ENCODE measurements at regions not wholly inside any gene's neighbourhood (a gene's known extent, or its start where the extent isn't known, plus 50 kb on each side); places are given as distances from the start of the nearest gene placed in this dataset.

- WGBS, result 94% methylated on average over 7 of the region's 7 CpGs
Measured at GRCh38 chr15:70345251-70346019, 247.7 kb upstream of the TLE3 start.

DNA sequence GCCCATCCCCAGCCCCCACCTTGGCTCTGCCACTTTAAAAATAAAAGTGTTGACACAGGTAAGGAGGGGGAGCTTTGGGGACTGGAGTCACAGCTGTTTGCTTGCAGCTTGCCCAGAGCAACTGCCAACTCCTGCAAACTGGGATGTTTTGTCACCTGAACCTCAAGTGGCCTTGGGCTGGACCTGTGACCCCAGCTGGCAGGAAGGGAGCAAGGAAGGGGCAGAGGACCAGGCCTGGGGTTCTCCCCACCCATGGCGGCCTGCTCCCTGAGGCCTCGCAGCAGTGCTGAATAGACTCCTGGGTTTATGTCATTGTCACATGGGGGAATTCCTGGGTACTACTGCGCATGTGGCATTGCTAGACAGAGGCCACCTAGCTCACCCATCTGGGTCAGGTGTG lies 246.9 kb upstream of the TLE3 start:
- Histone ChIP-seq H3K9ac (ENCODE audit: low read depth, low read length) (no peak overlapping the region), H3K36me3 (ENCODE audit: insufficient read depth, low read length) (no peaks in the 10 kb centered on the region), H3K4me1 (ENCODE audit: insufficient read depth, low read length) (no peaks in the 10 kb centered on the region), H3K9me3 (ENCODE audit: insufficient read depth, low read depth, low read length) (no peaks in the 10 kb centered on the region), H3K27ac (ENCODE audit: low read depth, low read length) (no peak overlapping the region), H3K4me3 (ENCODE audit: low read length) (no peak overlapping the region), H3K27me3 (ENCODE audit: insufficient read depth, low read length) (no peaks in the 10 kb centered on the region)
- 91% methylated on average over 3 of the region's 3 CpGs for WGBS

More at GRCh38 chr15:70345251-70346019, 247.7 kb upstream of the TLE3 start:
- no peaks in the 10 kb centered on the region for H3K36me3 ChIP-seq (ENCODE audit: insufficient read depth, low read length)
- no peak overlapping the region for H3K9ac ChIP-seq (ENCODE audit: low read depth, low read length)
- H3K4me1 ChIP-seq (ENCODE audit: insufficient read depth, low read length), result no peaks in the 10 kb centered on the region
- H3K4me3 ChIP-seq (ENCODE audit: low read length), result no peak overlapping the region
- H3K27ac ChIP-seq (ENCODE audit: low read depth, low read length), result no peak overlapping the region
- no peaks in the 10 kb centered on the region for H3K9me3 ChIP-seq (ENCODE audit: insufficient read depth, low read depth, low read length)
- H3K27me3 ChIP-seq (ENCODE audit: insufficient read depth, low read length), result no peaks in the 10 kb centered on the region

DNA sequence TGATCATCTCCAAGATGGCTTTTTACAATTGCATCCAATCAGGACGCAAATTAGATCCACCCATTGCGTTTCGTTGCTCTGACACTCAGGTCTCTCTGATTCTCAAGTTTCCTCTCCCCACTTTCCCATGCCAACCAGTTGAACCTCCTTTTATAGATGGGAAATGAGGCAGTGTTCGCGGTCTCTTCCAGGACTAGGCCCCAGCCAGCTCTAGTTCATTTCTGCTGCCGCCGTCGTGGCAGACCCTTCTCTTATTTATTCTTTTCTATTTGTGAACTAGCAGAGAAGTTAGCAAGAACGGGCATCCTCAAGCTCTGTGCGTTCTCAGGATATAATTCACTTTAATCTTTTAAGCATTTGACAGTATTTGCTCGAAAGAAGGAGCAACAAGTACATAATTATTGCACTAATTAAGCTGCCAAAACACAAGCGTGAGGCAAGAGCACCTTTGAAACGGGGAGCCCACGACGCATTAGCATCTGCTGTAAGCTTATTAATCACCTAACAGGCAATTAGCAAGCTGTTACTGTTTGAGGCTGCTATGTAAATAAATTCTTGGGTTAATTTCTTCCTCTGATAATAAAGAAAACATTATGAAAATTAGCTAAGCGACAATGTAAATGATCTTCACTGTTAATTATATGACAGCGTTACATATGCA lies 246.4 kb upstream of the TLE3 start:
- H3K27me3 ChIP-seq (ENCODE audit: insufficient read depth, low read length), result no peaks in the 10 kb centered on the region

DNA sequence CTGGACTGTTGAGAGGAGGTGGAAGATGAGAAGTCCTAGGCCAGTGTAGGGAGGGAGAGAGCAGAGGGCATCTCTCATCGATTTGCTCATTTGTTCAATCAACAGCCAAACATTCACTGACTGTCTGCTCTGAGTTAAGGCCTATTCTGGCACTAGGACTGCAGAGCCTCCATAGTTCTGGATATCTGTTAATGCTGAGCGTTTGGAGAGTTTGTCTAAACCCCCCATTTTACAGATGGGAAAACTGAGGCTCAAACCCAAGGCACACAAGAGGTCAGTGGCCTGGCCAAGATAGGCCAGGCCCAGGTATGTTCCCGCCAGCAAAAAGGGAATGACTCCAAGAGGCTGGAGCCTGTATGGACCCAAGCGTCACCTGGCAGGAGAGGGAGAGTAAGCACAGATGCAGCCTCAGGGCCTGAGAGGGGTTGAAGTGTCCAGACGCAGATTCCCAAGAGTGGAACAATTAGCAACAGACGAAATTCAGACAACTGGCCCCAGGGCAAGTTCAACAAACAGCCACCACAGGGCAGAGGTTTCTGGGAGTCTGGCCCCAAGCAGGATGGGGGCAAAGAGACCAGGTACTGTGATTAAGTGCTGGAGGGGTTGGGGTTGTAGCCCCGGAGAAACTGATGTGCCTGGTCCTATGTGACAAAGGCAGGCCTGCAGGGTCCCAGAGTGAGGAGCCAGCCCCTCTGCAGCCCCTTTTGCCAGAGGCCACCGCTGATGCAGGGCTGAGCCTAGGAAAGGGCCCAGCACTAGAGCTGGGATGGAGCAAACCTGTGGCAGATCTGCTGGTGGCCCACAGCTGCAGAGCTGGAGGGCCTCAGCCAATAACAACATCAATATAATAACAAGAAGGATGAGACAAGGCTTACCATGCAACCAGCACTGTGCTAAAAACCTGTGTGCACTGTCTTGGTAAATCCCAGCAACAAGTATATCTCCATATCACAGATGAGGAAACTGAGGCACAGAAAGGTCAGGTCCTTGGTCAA lies 245.1 kb upstream of the TLE3 start:
- H3K36me3 ChIP-seq (ENCODE audit: insufficient read depth, low read length), result no peaks in the 10 kb centered on the region
- no peaks in the 10 kb centered on the region for H3K4me1 ChIP-seq (ENCODE audit: insufficient read depth, low read length)
- H3K27ac ChIP-seq (ENCODE audit: low read depth, low read length), result no peak overlapping the region
- H3K27me3 ChIP-seq (ENCODE audit: insufficient read depth, low read length), result no peaks in the 10 kb centered on the region
- H3K4me3 ChIP-seq (ENCODE audit: low read length), result no peak overlapping the region
- H3K9me3 ChIP-seq (ENCODE audit: insufficient read depth, low read depth, low read length), result no peaks in the 10 kb centered on the region
- no peak overlapping the region for H3K9ac ChIP-seq (ENCODE audit: low read depth, low read length)
- WGBS, result 91% methylated on average over 8 of the region's 8 CpGs

More for the DNA sequence above, 246.4 kb upstream of the TLE3 start:
- Histone ChIP-seq H3K9me3 (ENCODE audit: insufficient read depth, low read depth, low read length) (no peaks in the 10 kb centered on the region), H3K27ac (ENCODE audit: low read depth, low read length) (no peak overlapping the region), H3K9ac (ENCODE audit: low read depth, low read length) (no peak overlapping the region), H3K36me3 (ENCODE audit: insufficient read depth, low read length) (no peaks in the 10 kb centered on the region), H3K4me1 (ENCODE audit: insufficient read depth, low read length) (no peaks in the 10 kb centered on the region), H3K4me3 (ENCODE audit: low read length) (no peak overlapping the region)
- 85% methylated on average over 14 of the region's 17 CpGs for WGBS

DNA sequence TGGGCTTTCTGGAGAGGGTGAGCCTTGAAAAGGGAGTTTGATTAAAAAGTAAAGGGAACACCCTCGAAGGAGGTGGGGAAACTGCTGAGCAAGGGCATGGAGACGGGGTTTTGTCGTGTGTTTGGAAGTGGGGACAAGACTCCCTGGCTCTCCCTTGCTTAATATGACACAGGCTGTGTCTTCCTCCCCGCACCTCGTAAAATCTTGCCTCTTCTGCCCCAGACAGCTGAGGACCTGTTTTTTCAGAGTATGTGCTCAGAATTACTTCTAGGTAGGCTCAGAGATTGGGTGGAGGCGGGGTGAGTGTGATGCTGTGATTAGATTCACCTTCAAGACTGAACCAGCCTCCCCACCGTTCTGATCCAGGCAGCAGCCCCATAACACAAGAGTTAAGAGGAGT lies 244.4 kb upstream of the TLE3 start:
- no peak overlapping the region for H3K4me3 ChIP-seq (ENCODE audit: low read length)
- WGBS, result 88% methylated on average over 7 of the region's 7 CpGs
- H3K9me3 ChIP-seq (ENCODE audit: insufficient read depth, low read depth, low read length), result no peaks in the 10 kb centered on the region
- H3K4me1 ChIP-seq (ENCODE audit: insufficient read depth, low read length), result no peaks in the 10 kb centered on the region
- no peak overlapping the region for H3K27ac ChIP-seq (ENCODE audit: low read depth, low read length)
- no peaks in the 10 kb centered on the region for H3K36me3 ChIP-seq (ENCODE audit: insufficient read depth, low read length)
- no peak overlapping the region for H3K9ac ChIP-seq (ENCODE audit: low read depth, low read length)
- no peaks in the 10 kb centered on the region for H3K27me3 ChIP-seq (ENCODE audit: insufficient read depth, low read length)

DNA sequence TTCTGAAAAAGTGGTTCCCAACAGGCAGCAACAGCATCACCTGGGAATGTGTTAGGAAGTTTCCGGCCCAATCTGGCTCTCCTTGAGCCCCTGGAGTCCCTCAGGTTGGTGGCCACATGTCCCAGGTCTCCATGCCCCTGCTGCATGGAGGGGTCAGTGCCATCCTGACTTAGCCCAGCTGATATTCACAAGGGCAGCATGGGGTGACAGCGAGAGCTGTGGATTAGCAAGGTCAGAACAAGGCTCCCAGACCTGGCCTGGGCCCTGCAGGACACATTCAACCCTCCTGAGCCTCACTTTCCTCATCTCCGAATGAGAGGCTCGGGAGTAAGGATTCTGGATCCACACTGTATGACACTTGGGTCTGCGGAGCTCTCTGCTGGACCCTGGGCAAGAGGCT lies 243.8 kb upstream of the TLE3 start:
- Histone ChIP-seq H3K27me3 (ENCODE audit: insufficient read depth, low read length) (no peaks in the 10 kb centered on the region), H3K4me3 (ENCODE audit: low read length) (no peak overlapping the region), H3K9ac (ENCODE audit: low read depth, low read length) (no peak overlapping the region), H3K4me1 (ENCODE audit: insufficient read depth, low read length) (no peaks in the 10 kb centered on the region), H3K9me3 (ENCODE audit: insufficient read depth, low read depth, low read length) (no peaks in the 10 kb centered on the region), H3K27ac (ENCODE audit: low read depth, low read length) (no peak overlapping the region), H3K36me3 (ENCODE audit: insufficient read depth, low read length) (no peaks in the 10 kb centered on the region)
- 88% methylated on average over 5 of the region's 5 CpGs for WGBS

DNA sequence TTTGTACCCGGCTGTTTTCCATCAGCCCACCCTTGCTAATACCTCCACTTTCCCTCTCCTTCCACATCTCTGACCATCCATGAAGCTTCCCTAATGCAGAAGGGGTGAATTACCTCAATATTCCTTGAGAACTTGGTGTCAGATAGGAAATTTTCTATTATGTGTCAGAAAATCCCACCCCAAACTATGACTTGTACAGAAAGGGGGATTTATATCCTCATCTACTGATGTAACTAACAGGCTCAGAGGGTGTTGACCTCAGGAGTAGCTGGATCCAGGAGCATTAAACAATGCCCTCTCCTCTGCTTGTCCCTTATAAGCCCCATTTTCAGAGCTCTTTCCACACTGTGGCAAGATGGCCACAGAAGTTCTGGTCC lies 242.8 kb upstream of the TLE3 start:
- 97% methylated on average over 1 of the region's 1 CpG for WGBS
- H3K36me3 ChIP-seq (ENCODE audit: insufficient read depth, low read length), result no peaks in the 10 kb centered on the region
- no peaks in the 10 kb centered on the region for H3K9me3 ChIP-seq (ENCODE audit: insufficient read depth, low read depth, low read length)
- H3K9ac ChIP-seq (ENCODE audit: low read depth, low read length), result no peak overlapping the region
- no peaks in the 10 kb centered on the region for H3K4me1 ChIP-seq (ENCODE audit: insufficient read depth, low read length)
- H3K27ac ChIP-seq (ENCODE audit: low read depth, low read length), result no peak overlapping the region
- no peak overlapping the region for H3K4me3 ChIP-seq (ENCODE audit: low read length)
- H3K27me3 ChIP-seq (ENCODE audit: insufficient read depth, low read length), result no peaks in the 10 kb centered on the region

DNA sequence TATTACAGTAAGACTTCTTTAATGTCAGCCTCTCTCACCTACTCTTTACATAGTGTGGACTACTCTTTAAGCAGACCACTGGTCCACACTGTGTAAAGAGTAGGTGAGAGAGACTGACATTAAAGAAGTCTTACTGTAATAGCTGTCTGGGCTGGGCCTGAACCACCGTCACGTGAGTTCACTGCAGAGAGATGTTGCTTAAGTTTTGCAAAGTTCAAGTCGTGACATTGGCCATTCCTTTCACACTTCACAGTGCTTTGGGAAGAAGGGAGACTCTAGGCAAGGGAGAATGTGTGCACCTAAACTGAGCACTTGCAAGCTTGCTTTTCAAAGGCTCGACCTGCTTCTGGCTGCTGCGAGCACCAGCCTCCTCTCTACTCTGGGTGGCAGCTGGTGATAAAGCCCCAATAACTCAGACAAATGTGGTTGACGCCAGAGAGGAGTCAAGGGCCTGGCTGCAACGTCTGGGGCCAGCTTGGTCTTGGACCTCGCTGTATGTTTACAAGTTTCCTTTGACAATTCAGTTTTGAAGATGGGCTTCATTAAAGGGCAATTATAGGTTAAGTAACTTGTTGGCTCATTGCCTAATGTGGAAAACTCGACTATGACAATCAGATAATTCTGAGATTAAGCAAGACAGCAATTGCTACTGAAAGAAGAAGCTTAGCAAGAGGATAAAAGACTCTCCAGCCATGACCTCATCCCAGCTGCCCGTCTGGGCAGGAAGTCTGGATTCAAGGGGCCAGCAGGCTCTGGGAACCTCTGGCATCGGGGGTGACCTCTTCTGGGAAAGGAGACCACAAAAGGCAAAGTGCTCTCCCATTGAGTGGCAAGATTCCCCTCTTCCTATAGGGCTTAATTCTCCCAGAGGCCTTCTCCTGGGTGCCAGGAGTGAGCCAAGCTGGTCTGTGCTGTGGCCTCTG lies 242.1 kb upstream of the TLE3 start:
- peaks cover 2% of the 10 kb centered on the region; the same call in 1 of the 2 replicates for H3K9me3 ChIP-seq (ENCODE audit: insufficient read depth, low read depth, low read length)
- no peaks in the 10 kb centered on the region for H3K27me3 ChIP-seq (ENCODE audit: insufficient read depth, low read length)
- H3K4me1 ChIP-seq (ENCODE audit: insufficient read depth, low read length), result no peaks in the 10 kb centered on the region
- H3K9ac ChIP-seq (ENCODE audit: low read depth, low read length), result no peak overlapping the region
- no peak overlapping the region for H3K4me3 ChIP-seq (ENCODE audit: low read length)
- no peaks in the 10 kb centered on the region for H3K36me3 ChIP-seq (ENCODE audit: insufficient read depth, low read length)
- WGBS, result 86% methylated on average over 11 of the region's 11 CpGs
- no peak overlapping the region for H3K27ac ChIP-seq (ENCODE audit: low read depth, low read length)

DNA sequence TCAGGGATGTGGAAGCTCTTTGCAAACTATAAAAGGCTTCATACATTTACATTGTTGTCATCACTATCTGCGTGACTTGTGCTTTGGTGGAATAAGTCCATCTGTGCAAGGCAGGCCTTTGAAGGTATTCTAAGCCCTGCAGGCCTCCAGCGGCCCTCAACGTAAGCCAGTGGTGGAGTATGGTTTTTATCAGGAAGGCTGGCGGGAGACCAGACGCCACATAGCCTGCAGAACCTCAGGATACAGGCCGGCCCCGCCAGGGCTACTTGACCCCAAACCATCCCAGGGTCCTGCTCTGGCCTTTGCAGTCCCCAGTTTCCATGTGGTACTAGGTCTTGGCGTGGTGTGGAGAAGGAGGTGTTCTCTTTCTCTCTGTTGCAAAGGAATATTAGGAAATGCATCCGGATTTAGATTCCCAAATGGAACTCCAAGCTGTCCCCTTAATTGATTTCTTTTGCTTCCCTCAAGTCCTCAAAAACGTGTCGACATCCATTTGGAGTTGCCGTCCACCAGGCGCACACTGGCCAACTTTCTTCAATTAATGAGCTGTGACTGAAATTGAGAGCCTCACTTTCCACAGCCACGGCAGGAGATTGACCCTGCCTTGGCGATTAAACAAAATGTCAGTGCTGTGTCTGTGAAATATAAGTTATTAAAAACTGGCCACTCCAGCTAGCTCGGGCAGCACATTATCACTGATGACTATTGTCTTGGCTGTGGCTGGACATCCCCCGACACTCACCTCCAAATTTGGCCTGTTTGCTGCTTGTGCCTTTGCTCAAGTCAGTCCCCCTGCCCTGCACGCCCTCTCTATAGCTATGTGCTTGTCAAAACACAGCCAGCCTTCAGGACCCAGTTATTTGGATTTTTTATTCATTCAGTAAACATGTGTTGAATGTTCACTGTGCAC lies 239.8 kb upstream of the TLE3 start:
- H3K4me1 ChIP-seq (ENCODE audit: insufficient read depth, low read length), result no peaks in the 10 kb centered on the region
- WGBS, result 88% methylated on average over 18 of the region's 18 CpGs
- no peaks in the 10 kb centered on the region for H3K27me3 ChIP-seq (ENCODE audit: insufficient read depth, low read length)
- H3K36me3 ChIP-seq (ENCODE audit: insufficient read depth, low read length), result no peaks in the 10 kb centered on the region
- no peak overlapping the region for H3K9ac ChIP-seq (ENCODE audit: low read depth, low read length)
- H3K9me3 ChIP-seq (ENCODE audit: insufficient read depth, low read depth, low read length), result peaks cover 15% of the 10 kb centered on the region; the same call in 1 of the 2 replicates
- no peak overlapping the region for H3K4me3 ChIP-seq (ENCODE audit: low read length)
- H3K27ac ChIP-seq (ENCODE audit: low read depth, low read length), result no peak overlapping the region
